Ovary (tissue), 3 donors: ENCODE measurements at regions not wholly inside any gene's neighbourhood (a gene's known extent, or its start where the extent isn't known, plus 50 kb on each side); places are given as distances from the start of the nearest gene placed in this dataset.
"Not testable (repeated sequence)": the region's sequence is repeated elsewhere in the genome, so short reads cannot be mapped to it uniquely, and the experiment has no call there.

Experiments used
- EP300 ChIP-seq: sonication (generic); formaldehyde crosslinking; IDR thresholded peaks from one replicate; pipeline ENCODE4 v1.6.1; 2017; ENCODE audit warnings: antibody characterized with exemption
- TF ChIP-seq, protein P1 (sequence below), 3 donors: fragments of 450-650 bp in 2 of 3; fragments of 200-600 bp in 1 of 3; IDR thresholded peaks; one replicate each; pipeline versions ENCODE4 v1.5.1 to v1.8.0; 2016 to 2022; ENCODE audit warnings: antibody characterized with exemption in 3 of 3, mild to moderate bottlenecking in 1 of 3
- donor health status: DM: no; HTN: no; CAD: no.

DNA sequence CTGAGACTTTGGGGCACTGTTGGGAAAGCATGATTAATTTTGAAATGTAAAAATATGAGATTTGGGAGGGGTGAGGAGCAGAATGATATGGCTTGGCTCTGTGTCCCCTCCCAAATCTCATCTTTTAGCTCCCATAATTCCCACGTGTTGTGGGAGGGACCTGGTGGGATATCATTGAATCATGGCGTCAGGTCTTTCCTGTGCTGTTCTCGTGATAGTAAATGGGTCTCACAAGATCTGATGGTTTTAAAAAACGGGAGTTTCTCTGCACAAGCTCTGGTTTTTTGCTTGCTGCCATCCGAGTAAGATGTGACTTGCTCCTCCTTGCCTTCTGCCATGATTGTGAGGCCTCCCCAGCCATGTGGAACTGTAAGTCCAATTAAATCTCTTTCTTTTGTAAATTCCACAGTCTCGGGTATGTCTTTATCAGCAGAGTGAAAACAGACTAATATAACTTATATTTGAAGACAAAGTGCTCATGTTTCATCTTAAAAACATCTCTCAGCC, 546.0 kb upstream of the NECTIN3 start:
- TF ChIP-seq, protein P1, sequence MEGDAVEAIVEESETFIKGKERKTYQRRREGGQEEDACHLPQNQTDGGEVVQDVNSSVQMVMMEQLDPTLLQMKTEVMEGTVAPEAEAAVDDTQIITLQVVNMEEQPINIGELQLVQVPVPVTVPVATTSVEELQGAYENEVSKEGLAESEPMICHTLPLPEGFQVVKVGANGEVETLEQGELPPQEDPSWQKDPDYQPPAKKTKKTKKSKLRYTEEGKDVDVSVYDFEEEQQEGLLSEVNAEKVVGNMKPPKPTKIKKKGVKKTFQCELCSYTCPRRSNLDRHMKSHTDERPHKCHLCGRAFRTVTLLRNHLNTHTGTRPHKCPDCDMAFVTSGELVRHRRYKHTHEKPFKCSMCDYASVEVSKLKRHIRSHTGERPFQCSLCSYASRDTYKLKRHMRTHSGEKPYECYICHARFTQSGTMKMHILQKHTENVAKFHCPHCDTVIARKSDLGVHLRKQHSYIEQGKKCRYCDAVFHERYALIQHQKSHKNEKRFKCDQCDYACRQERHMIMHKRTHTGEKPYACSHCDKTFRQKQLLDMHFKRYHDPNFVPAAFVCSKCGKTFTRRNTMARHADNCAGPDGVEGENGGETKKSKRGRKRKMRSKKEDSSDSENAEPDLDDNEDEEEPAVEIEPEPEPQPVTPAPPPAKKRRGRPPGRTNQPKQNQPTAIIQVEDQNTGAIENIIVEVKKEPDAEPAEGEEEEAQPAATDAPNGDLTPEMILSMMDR (IDR thresholded peaks at IDR 0.05) = not testable (repeated sequence)
- not testable (repeated sequence) for TF ChIP-seq EP300
